Fibroblast of lung (primary cell): ENCODE measurements at regions not wholly inside any gene's neighbourhood (a gene's known extent, or its start where the extent isn't known, plus 50 kb on each side); places are given as distances from the start of the nearest gene placed in this dataset.

Experiments
- DNase-seq, 2 donors: peaks; one replicate each; pipeline versions ENCODE4 v3.0.0 to v3.0.0-alpha.2; 2010; ENCODE audit warnings: low read depth in 2 of 2
- H2AFZ ChIP-seq: 2 replicates; pipeline ENCODE4 v1.5.1; 2012; ENCODE audit warnings: low read length, control low read depth, inconsistent platforms
- H3K27ac ChIP-seq: 2 replicates; pipeline ENCODE4 v1.5.1; 2011; ENCODE audit warnings: low read length, control low read depth; ENCODE audit not compliant: insufficient read depth
- H3K27me3 ChIP-seq: 2 replicates; pipeline ENCODE4 v1.5.1; 2011; ENCODE audit warnings: mild to moderate bottlenecking, low read length; ENCODE audit not compliant: control insufficient read depth, insufficient read depth
- H3K36me3 ChIP-seq: 2 replicates; pipeline ENCODE4 v1.5.1; 2011; ENCODE audit warnings: low read length; ENCODE audit not compliant: control insufficient read depth, insufficient read depth
- H3K4me1 ChIP-seq: 2 replicates; pipeline ENCODE4 v1.5.1; 2011; ENCODE audit warnings: low read length; ENCODE audit not compliant: control insufficient read depth, insufficient read depth; ENCODE audit errors: extremely low read depth
- H3K4me2 ChIP-seq: 2 replicates; pipeline ENCODE4 v1.5.1; 2011; ENCODE audit warnings: low read length, control low read depth; ENCODE audit not compliant: insufficient read depth; ENCODE audit errors: extremely low read depth
- H3K4me3 ChIP-seq, 4 experiments: fragments of 200-600 bp in 1 of 4; sonication (generic) in 1 of 4; replicated peaks in 1 of 4; 2 replicates each; pipeline ENCODE4 v1.5.1; 2011 to 2016; ENCODE audit warnings: low read length in 4 of 4, low read depth in 3 of 4, mild to moderate bottlenecking in 3 of 4, control low read depth in 2 of 4, inconsistent platforms in 1 of 4, mixed read lengths in 1 of 4; ENCODE audit not compliant: insufficient read depth in 1 of 4; ENCODE audit errors: control extremely low read depth in 1 of 4
- H3K79me2 ChIP-seq: 2 replicates; pipeline ENCODE4 v1.5.1; 2012; ENCODE audit warnings: mild to moderate bottlenecking, low read length, inconsistent platforms; ENCODE audit not compliant: control insufficient read depth, insufficient read depth
- H3K9ac ChIP-seq: 2 replicates; pipeline ENCODE4 v1.5.1; 2011; ENCODE audit warnings: mild to moderate bottlenecking, low read length, control low read depth; ENCODE audit not compliant: insufficient read depth
- H3K9me3 ChIP-seq: 2 replicates; pipeline ENCODE4 v1.5.1; 2012; ENCODE audit warnings: low read depth, low read length; ENCODE audit not compliant: control insufficient read depth, insufficient read depth
- H4K20me1 ChIP-seq: 2 replicates; pipeline ENCODE4 v1.5.1; 2011; ENCODE audit warnings: low read length; ENCODE audit not compliant: control insufficient read depth, insufficient read depth; ENCODE audit errors: extremely low read depth
- EZH2 ChIP-seq: IDR thresholded peaks from 2 replicates; pipeline ENCODE4 v1.5.1; 2012; ENCODE audit warnings: low read length, control low read depth, mild to moderate bottlenecking; ENCODE audit errors: missing control alignments
- TF ChIP-seq, protein P1 (sequence below), 2 donors: IDR thresholded peaks in 1 of 2; conservative IDR thresholded peaks in 1 of 2; 1 replicate in 1 of 2; 2 replicates in 1 of 2; pipeline ENCODE4 v1.5.1; 2011 to 2012; ENCODE audit warnings: low read length in 2 of 2, control low read depth in 1 of 2, inconsistent platforms in 1 of 2, low read depth in 1 of 2, mild to moderate bottlenecking in 1 of 2

DNA sequence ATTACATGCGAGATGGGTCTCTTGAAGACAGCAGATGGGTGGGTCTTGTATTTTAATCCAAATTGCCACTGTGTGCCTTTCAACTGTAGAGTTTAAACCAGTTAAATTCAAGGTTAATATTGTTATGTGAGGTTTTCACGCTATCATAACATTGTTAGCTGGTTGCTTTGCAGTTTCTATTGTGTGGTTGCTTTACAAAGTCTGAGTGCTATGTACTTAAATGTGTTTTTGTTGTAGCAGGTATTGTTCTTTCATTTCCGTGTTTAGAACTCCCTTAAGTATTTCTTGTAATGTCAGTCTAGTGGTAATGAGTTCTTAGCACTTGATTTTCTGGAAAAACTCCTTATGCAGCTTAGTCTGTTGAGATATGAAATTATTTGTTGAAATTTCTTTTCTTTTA lies 193.3 kb downstream of the MOXD1 start:
- Histone ChIP-seq H3K27ac (no peak overlapping the region), H2AFZ (no peak overlapping the region), H3K4me2 (no peak overlapping the region), H3K36me3 (no peaks in the 10 kb centered on the region), H3K4me3 (no peak overlapping the region), H3K4me1 (peaks cover 4% of the 10 kb centered on the region), H3K9me3 (no peaks in the 10 kb centered on the region), H3K9ac (no peak overlapping the region), H4K20me1 (no peaks in the 10 kb centered on the region), H3K79me2 (no peaks in the 10 kb centered on the region), H3K27me3 (no peaks in the 10 kb centered on the region)
- DNase-seq: no peak
- TF ChIP-seq, protein P1, sequence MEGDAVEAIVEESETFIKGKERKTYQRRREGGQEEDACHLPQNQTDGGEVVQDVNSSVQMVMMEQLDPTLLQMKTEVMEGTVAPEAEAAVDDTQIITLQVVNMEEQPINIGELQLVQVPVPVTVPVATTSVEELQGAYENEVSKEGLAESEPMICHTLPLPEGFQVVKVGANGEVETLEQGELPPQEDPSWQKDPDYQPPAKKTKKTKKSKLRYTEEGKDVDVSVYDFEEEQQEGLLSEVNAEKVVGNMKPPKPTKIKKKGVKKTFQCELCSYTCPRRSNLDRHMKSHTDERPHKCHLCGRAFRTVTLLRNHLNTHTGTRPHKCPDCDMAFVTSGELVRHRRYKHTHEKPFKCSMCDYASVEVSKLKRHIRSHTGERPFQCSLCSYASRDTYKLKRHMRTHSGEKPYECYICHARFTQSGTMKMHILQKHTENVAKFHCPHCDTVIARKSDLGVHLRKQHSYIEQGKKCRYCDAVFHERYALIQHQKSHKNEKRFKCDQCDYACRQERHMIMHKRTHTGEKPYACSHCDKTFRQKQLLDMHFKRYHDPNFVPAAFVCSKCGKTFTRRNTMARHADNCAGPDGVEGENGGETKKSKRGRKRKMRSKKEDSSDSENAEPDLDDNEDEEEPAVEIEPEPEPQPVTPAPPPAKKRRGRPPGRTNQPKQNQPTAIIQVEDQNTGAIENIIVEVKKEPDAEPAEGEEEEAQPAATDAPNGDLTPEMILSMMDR (conservative IDR thresholded peaks at IDR 0.05 in 1 of 2, IDR thresholded peaks at IDR 0.05 in 1 of 2; ENCODE audit: low read depth in 1 of 2, low read length in 2 of 2): no peak
- TF ChIP-seq EZH2: no peak

DNA sequence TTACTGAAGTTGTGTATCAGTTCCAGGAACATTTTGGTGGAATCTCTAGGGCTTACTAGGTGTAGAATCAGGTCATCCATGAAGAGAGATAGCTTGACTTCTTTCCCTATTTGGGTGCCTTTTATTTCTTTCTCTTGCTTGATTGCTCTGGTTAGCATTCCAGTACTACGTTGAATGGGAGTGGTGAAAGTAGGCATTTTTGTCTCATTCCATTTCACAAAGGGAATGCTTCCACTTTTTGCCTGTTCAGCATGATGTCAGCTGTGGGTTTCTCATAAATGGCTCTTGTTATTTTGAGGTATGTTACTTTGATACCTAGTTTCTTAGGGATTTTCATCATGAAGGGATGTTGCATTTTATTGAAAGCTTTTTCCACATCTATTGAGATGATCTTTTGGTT lies 195.3 kb downstream of the MOXD1 start:
- no peak overlapping the region for H3K4me2 ChIP-seq
- TF ChIP-seq EZH2: no peak
- TF ChIP-seq, protein P1 (conservative IDR thresholded peaks at IDR 0.05 in 1 of 2, IDR thresholded peaks at IDR 0.05 in 1 of 2; ENCODE audit: low read depth in 1 of 2, low read length in 2 of 2): no peak
- no peak overlapping the region for H2AFZ ChIP-seq
- no peak overlapping the region for H3K27ac ChIP-seq
- no peak overlapping the region for H3K4me3 ChIP-seq
- no peaks in the 10 kb centered on the region for H3K36me3 ChIP-seq
- H4K20me1 ChIP-seq: no peaks in the 10 kb centered on the region
- no peaks in the 10 kb centered on the region for H3K9me3 ChIP-seq
- no peaks in the 10 kb centered on the region for H3K79me2 ChIP-seq
- peaks cover 10% of the 10 kb centered on the region for H3K4me1 ChIP-seq
- no peaks in the 10 kb centered on the region for H3K27me3 ChIP-seq
- H3K9ac ChIP-seq: no peak overlapping the region
- peak in 1 of 2 donors; percentile 83 for DNase-seq

GRCh38 chr6:132204591-132204990 lies 196.7 kb downstream of the MOXD1 start:
- DNase-seq: peak in 1 of 2 donors; percentile 27
- Histone ChIP-seq H3K4me1 (peaks cover 10% of the 10 kb centered on the region), H2AFZ (no peak overlapping the region), H3K9me3 (no peaks in the 10 kb centered on the region), H3K27ac (no peak overlapping the region), H4K20me1 (no peaks in the 10 kb centered on the region), H3K36me3 (no peaks in the 10 kb centered on the region), H3K4me3 (no peak overlapping the region), H3K9ac (no peak overlapping the region), H3K27me3 (no peaks in the 10 kb centered on the region), H3K4me2 (no peak overlapping the region), H3K79me2 (no peaks in the 10 kb centered on the region)
- no peak for TF ChIP-seq EZH2
- TF ChIP-seq, protein P1 (conservative IDR thresholded peaks at IDR 0.05 in 1 of 2, IDR thresholded peaks at IDR 0.05 in 1 of 2; ENCODE audit: low read depth in 1 of 2, low read length in 2 of 2): no peak
